GM18861 (cell line): ENCODE measurements at regions not wholly inside any gene's neighbourhood (a gene's known extent, or its start where the extent isn't known, plus 50 kb on each side); places are given as distances from the start of the nearest gene placed in this dataset.
"Not testable (repeated sequence)": the region's sequence is repeated elsewhere in the genome, so short reads cannot be mapped to it uniquely, and the experiment has no call there.

Experiments
- ATAC-seq: cut with Tn5 transposase; IDR thresholded peaks from one replicate; pipeline ENCODE4 v1.9.1; 2021; ENCODE audit not compliant: unreplicated experiment

- ATAC-seq, result no peak
These were observed 450.0 kb upstream of the EPHA3 start for GRCh38 chr3:88657459-88657858.

GRCh38 chr3:88661433-88661824 lies 446.0 kb upstream of the EPHA3 start:
- no peak for ATAC-seq

GRCh38 chr3:88668180-88668579 lies 439.2 kb upstream of the EPHA3 start:
- no peak for ATAC-seq

GRCh38 chr3:88671573-88671972 lies 435.8 kb upstream of the EPHA3 start:
- no peak for ATAC-seq

GRCh38 chr3:88677298-88677697 lies 430.1 kb upstream of the EPHA3 start:
- no peak for ATAC-seq

- no peak for ATAC-seq
These were observed 428.7 kb upstream of the EPHA3 start for GRCh38 chr3:88678747-88679146.

- no peak for ATAC-seq
These were observed 417.1 kb upstream of the EPHA3 start for GRCh38 chr3:88690287-88690686.

GRCh38 chr3:88691081-88691480 lies 416.3 kb upstream of the EPHA3 start:
- no peak for ATAC-seq

GRCh38 chr3:88703501-88704059 lies 403.8 kb upstream of the EPHA3 start:
- no peak for ATAC-seq

GRCh38 chr3:88704338-88704737 lies 403.1 kb upstream of the EPHA3 start:
- no peak for ATAC-seq

- no peak for ATAC-seq
These were observed 399.6 kb upstream of the EPHA3 start for GRCh38 chr3:88707837-88708236.

GRCh38 chr3:88712552-88712951 lies 394.9 kb upstream of the EPHA3 start:
- no peak for ATAC-seq

GRCh38 chr3:88713233-88713691 lies 394.2 kb upstream of the EPHA3 start:
- no peak for ATAC-seq

- ATAC-seq, result no peak
These were observed 381.8 kb upstream of the EPHA3 start for GRCh38 chr3:88725440-88726165.

GRCh38 chr3:88732186-88732585 lies 375.2 kb upstream of the EPHA3 start:
- no peak for ATAC-seq

GRCh38 chr3:88742106-88742505 lies 365.3 kb upstream of the EPHA3 start:
- ATAC-seq, result no peak

- ATAC-seq, result no peak
These were observed 364.5 kb upstream of the EPHA3 start for GRCh38 chr3:88742674-88743507.

GRCh38 chr3:88744896-88745295 lies 362.5 kb upstream of the EPHA3 start:
- ATAC-seq, result no peak

- ATAC-seq, result not testable (repeated sequence)
These were observed 360.3 kb upstream of the EPHA3 start for GRCh38 chr3:88747145-88747544.

- no peak for ATAC-seq
These were observed 348.7 kb upstream of the EPHA3 start for GRCh38 chr3:88758676-88759075.

- ATAC-seq, result no peak
These were observed 339.7 kb upstream of the EPHA3 start for GRCh38 chr3:88767746-88768145.

- ATAC-seq, result no peak
These were observed 333.7 kb upstream of the EPHA3 start for GRCh38 chr3:88773766-88774165.
